ENCODE measurements at regions not wholly inside any gene's neighbourhood (a gene's known extent, or its start where the extent isn't known, plus 50 kb on each side); places are given as distances from the start of the nearest gene placed in this dataset.

DNA sequence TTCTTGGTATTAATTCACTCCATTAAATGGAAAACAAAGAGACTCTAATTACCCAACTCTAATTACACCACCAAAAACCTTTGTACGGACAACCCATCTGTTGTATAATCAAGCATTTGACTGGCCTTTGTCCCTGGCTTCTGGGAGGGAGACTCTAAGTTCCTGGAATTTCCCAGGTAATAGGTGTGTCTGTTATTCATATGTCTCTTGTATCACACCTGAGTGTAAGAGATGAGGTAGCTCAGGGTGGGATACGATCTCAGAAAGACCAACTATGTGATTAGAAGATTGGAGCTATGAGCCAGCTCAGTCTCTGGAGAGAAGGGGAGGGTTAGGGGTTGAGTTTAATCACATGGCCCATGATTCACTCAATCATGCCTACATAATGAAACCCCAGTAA, 94.7 kb upstream of the PLXNC1 start:
- CTCF ChIA-PET (ENCODE audit: low intra/inter-chr PET ratio): no interaction called here
- Histone ChIP-seq H3K4me1 (replicated peaks in 1 of 2; ENCODE audit: control insufficient read depth in 2 of 2, insufficient read depth in 2 of 2, low read length in 2 of 2) (peaks cover 0 to 3% of the 10 kb centered on the region in 2 experiments; a peak in 1 of 5 replicates), H2AFZ (ENCODE audit: low read depth, low read length) (no peak overlapping the region), H3K36me3 (ENCODE audit: control insufficient read depth, insufficient read depth, low read length) (no peaks in the 10 kb centered on the region), H3K27ac (ENCODE audit: extremely low read depth, low read depth, low read length) (no peak overlapping the region), H3K9me1 (ENCODE audit: control insufficient read depth, insufficient read depth, low read length) (no peaks in the 10 kb centered on the region), H3K79me2 (ENCODE audit: control insufficient read depth, insufficient read depth, low read length) (no peaks in the 10 kb centered on the region), H3K9me3 (replicated peaks; ENCODE audit: control insufficient read depth, insufficient read depth, low read depth, low read length) (no peaks in the 10 kb centered on the region), H3K4me2 (ENCODE audit: insufficient read depth, low read length) (no peak overlapping the region), H3K4me3 (no peak overlapping the region), H4K20me1 (replicated peaks; ENCODE audit: control insufficient read depth, insufficient read depth, low read length) (no peaks in the 10 kb centered on the region), H3K9ac (ENCODE audit: insufficient read depth in 1 of 2, low read depth in 2 of 2, low read length in 2 of 2) (no peak overlapping the region), H3K27me3 (ENCODE audit: control insufficient read depth in 2 of 2, insufficient read depth in 2 of 2, low read length in 2 of 2) (no peaks in the 10 kb centered on the region; a peak in 1 of 5 replicates)
- ATAC-seq: no peak
- no peak for DNase-seq (ENCODE audit: extremely low read depth in 1 of 4, low spot score in 3 of 4)
- in situ Hi-C loops (cut with MboI): no loop called here
- intact Hi-C loops (cut with micrococcal nuclease): no loop called here
- BruUV-seq (replicated peaks): no TSS peak
- POLR2A ChIA-PET: no interaction called here
- FAIRE-seq: no peak
- 16% methylated on average over 2 of the region's 2 CpGs for WGBS (ENCODE audit: insufficient coverage, low coverage, missing lambda C conversion rate)
- TF ChIP-seq GABPB1 (CRISPR knock-in tag; IDR thresholded peaks at IDR 0.05) (no peak), CCAR2 (IDR thresholded peaks at IDR 0.05; ENCODE audit: low read depth, low read length) (no peak), ZNF584 (CRISPR knock-in tag; IDR thresholded peaks at IDR 0.05; ENCODE audit: low read depth) (no peak)
- TF ChIP-seq, protein P1, sequence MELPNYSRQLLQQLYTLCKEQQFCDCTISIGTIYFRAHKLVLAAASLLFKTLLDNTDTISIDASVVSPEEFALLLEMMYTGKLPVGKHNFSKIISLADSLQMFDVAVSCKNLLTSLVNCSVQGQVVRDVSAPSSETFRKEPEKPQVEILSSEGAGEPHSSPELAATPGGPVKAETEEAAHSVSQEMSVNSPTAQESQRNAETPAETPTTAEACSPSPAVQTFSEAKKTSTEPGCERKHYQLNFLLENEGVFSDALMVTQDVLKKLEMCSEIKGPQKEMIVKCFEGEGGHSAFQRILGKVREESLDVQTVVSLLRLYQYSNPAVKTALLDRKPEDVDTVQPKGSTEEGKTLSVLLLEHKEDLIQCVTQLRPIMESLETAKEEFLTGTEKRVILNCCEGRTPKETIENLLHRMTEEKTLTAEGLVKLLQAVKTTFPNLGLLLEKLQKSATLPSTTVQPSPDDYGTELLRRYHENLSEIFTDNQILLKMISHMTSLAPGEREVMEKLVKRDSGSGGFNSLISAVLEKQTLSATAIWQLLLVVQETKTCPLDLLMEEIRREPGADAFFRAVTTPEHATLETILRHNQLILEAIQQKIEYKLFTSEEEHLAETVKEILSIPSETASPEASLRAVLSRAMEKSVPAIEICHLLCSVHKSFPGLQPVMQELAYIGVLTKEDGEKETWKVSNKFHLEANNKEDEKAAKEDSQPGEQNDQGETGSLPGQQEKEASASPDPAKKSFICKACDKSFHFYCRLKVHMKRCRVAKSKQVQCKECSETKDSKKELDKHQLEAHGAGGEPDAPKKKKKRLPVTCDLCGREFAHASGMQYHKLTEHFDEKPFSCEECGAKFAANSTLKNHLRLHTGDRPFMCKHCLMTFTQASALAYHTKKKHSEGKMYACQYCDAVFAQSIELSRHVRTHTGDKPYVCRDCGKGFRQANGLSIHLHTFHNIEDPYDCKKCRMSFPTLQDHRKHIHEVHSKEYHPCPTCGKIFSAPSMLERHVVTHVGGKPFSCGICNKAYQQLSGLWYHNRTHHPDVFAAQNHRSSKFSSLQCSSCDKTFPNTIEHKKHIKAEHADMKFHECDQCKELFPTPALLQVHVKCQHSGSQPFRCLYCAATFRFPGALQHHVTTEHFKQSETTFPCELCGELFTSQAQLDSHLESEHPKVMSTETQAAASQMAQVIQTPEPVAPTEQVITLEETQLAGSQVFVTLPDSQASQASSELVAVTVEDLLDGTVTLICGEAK (IDR thresholded peaks at IDR 0.05): no peak
- TF ChIP-seq, protein P1 (CRISPR knock-in tag; IDR thresholded peaks at IDR 0.05): no peak
- TF ChIP-seq, protein P2, sequence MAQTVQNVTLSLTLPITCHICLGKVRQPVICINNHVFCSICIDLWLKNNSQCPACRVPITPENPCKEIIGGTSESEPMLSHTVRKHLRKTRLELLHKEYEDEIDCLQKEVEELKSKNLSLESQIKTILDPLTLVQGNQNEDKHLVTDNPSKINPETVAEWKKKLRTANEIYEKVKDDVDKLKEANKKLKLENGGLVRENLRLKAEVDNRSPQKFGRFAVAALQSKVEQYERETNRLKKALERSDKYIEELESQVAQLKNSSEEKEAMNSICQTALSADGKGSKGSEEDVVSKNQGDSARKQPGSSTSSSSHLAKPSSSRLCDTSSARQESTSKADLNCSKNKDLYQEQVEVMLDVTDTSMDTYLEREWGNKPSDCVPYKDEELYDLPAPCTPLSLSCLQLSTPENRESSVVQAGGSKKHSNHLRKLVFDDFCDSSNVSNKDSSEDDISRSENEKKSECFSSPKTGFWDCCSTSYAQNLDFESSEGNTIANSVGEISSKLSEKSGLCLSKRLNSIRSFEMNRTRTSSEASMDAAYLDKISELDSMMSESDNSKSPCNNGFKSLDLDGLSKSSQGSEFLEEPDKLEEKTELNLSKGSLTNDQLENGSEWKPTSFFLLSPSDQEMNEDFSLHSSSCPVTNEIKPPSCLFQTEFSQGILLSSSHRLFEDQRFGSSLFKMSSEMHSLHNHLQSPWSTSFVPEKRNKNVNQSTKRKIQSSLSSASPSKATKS (CRISPR knock-in tag; IDR thresholded peaks at IDR 0.05): no peak
- TF ChIP-seq, protein P3, sequence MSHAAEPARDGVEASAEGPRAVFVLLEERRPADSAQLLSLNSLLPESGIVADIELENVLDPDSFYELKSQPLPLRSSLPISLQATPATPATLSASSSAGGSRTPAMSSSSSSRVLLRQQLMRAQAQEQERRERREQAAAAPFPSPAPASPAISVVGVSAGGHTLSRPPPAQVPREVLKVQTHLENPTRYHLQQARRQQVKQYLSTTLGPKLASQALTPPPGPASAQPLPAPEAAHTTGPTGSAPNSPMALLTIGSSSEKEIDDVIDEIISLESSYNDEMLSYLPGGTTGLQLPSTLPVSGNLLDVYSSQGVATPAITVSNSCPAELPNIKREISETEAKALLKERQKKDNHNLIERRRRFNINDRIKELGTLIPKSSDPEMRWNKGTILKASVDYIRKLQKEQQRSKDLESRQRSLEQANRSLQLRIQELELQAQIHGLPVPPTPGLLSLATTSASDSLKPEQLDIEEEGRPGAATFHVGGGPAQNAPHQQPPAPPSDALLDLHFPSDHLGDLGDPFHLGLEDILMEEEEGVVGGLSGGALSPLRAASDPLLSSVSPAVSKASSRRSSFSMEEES (CRISPR knock-in tag; IDR thresholded peaks at IDR 0.05): no peak

Measured in K562 (cell line).